ENCODE measurements at regions not wholly inside any gene's neighbourhood (a gene's known extent, or its start where the extent isn't known, plus 50 kb on each side); places are given as distances from the start of the nearest gene placed in this dataset.

- TF ChIP-seq CTCF (IDR thresholded peaks at IDR 0.05) (no peak), POLR2AphosphoS5 (IDR thresholded peaks at IDR 0.05; ENCODE audit: insufficient read depth in 1 of 2, low read depth in 1 of 2) (no peak)
These were observed 62.7 kb upstream of the NT5C1B start for GRCh38 chr2:18651842-18652774.

Measured in vagina (tissue), 2 donors.